ENCODE measurements at regions not wholly inside any gene's neighbourhood (a gene's known extent, or its start where the extent isn't known, plus 50 kb on each side); places are given as distances from the start of the nearest gene placed in this dataset.

DNA sequence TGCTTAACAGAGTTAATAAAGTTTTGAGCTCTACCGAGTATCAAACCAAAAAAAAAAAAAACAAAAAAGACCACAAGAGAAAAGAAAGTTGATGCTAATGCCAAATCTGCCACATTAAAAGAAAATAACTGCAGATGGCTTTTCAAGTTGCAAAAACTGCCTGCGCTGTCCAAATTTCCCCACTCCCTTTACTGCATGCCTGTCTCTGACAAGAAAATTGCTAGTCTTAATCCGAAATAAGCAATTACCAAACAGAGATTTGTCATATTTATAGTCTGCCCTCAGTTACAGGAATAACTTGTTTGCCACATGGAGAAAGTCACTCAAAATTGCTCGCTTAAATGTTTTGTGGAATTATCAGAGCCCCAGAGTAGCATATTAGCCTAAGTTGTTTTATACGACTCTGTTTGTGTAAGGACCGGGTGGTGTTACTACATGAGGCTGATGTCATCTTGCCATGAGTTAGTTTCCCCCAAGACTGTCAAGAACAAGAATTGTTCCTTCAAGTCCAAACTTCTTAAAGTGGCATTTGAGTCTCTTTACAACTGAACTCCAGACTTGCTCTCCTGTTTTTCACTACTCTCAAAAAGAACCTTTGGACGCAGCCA is 160.9 kb downstream of the CEP120 start:
- Histone ChIP-seq H3K79me2 (ENCODE audit: insufficient read depth) (no peaks in the 10 kb centered on the region), H3F3A (ENCODE audit: insufficient read depth) (no peaks in the 10 kb centered on the region), H3K27ac (no peak overlapping the region), H3K36me3 (ENCODE audit: low read depth) (no peaks in the 10 kb centered on the region), H3K4me2 (ENCODE audit: unreplicated experiment) (no peak overlapping the region), H4K20me1 (ENCODE audit: insufficient read depth) (no peaks in the 10 kb centered on the region), H3K4me1 (ENCODE audit: insufficient read depth) (no peaks in the 10 kb centered on the region), H2AFZ (no peak overlapping the region), H3K27me3 (replicated peaks; ENCODE audit: insufficient read depth) (0 out of 2 replicates have a peak, but pooled peaks cover 5% of the 10 kb centered on the region), H3K9me3 (ENCODE audit: low read depth) (no peaks in the 10 kb centered on the region), H3K9me2 (ENCODE audit: insufficient read depth) (no peaks in the 10 kb centered on the region), H3K9ac (no peak overlapping the region), H3K4me3 (no peak overlapping the region)
- TF ChIP-seq EZH2 (IDR thresholded peaks at IDR 0.05; ENCODE audit: insufficient read depth, poor library complexity, severe bottlenecking): no peak
- no peak for TF ChIP-seq EZH2phosphoT487 (IDR thresholded peaks at IDR 0.05; ENCODE audit: insufficient read depth, low read depth)
- 9 to 12% methylated on average over 7 of the region's 7 CpGs for WGBS, 2 experiments (ENCODE audit: low coverage in 1 of 2, low lambda C conversion rate in 2 of 2, missing lambda C conversion rate in 2 of 2)
- in situ Hi-C loops (cut with MboI): no loop called here
- DNase-seq: peak; percentile 8

GRCh38 chr5:123261752-123262151 is 161.5 kb downstream of the CEP120 start:
- Histone ChIP-seq H2AFZ (no peak overlapping the region), H3K27me3 (replicated peaks; ENCODE audit: insufficient read depth) (0 out of 2 replicates have a peak, but pooled peaks cover 5% of the 10 kb centered on the region), H3F3A (ENCODE audit: insufficient read depth) (no peaks in the 10 kb centered on the region), H4K20me1 (ENCODE audit: insufficient read depth) (no peaks in the 10 kb centered on the region), H3K27ac (no peak overlapping the region), H3K9ac (no peak overlapping the region), H3K4me3 (no peak overlapping the region), H3K36me3 (ENCODE audit: low read depth) (no peaks in the 10 kb centered on the region), H3K4me2 (ENCODE audit: unreplicated experiment) (no peak overlapping the region), H3K79me2 (ENCODE audit: insufficient read depth) (no peaks in the 10 kb centered on the region), H3K9me2 (ENCODE audit: insufficient read depth) (no peaks in the 10 kb centered on the region), H3K4me1 (ENCODE audit: insufficient read depth) (no peaks in the 10 kb centered on the region), H3K9me3 (ENCODE audit: low read depth) (no peaks in the 10 kb centered on the region)
- no peak for TF ChIP-seq EZH2phosphoT487 (IDR thresholded peaks at IDR 0.05; ENCODE audit: insufficient read depth, low read depth)
- TF ChIP-seq EZH2 (IDR thresholded peaks at IDR 0.05; ENCODE audit: insufficient read depth, poor library complexity, severe bottlenecking): no peak
- in situ Hi-C loops (cut with MboI): no loop called here
- 4% methylated on average over 1 of the region's 1 CpG for WGBS, 2 experiments (ENCODE audit: low coverage in 1 of 2, low lambda C conversion rate in 2 of 2, missing lambda C conversion rate in 2 of 2)
- DNase-seq: peak; percentile 66

GRCh38 chr5:123249446-123249845 is 160.4 kb downstream of the PRDM6 start:
- Histone ChIP-seq H3K27ac (no peak overlapping the region), H4K20me1 (ENCODE audit: insufficient read depth) (no peaks in the 10 kb centered on the region), H3K79me2 (ENCODE audit: insufficient read depth) (no peaks in the 10 kb centered on the region), H3K36me3 (ENCODE audit: low read depth) (no peaks in the 10 kb centered on the region), H3K27me3 (replicated peaks; ENCODE audit: insufficient read depth) (no peaks in the 10 kb centered on the region), H3F3A (ENCODE audit: insufficient read depth) (no peaks in the 10 kb centered on the region), H3K9me3 (ENCODE audit: low read depth) (no peaks in the 10 kb centered on the region), H3K4me2 (ENCODE audit: unreplicated experiment) (no peak overlapping the region), H3K4me1 (ENCODE audit: insufficient read depth) (no peaks in the 10 kb centered on the region), H3K9ac (no peak overlapping the region), H3K9me2 (ENCODE audit: insufficient read depth) (no peaks in the 10 kb centered on the region), H3K4me3 (no peak overlapping the region), H2AFZ (no peak overlapping the region)
- TF ChIP-seq EZH2phosphoT487 (IDR thresholded peaks at IDR 0.05; ENCODE audit: insufficient read depth, low read depth): no peak
- no peak for TF ChIP-seq EZH2 (IDR thresholded peaks at IDR 0.05; ENCODE audit: insufficient read depth, poor library complexity, severe bottlenecking)
- 53 to 57% methylated on average over 2 of the region's 2 CpGs for WGBS, 2 experiments (ENCODE audit: low coverage in 1 of 2, low lambda C conversion rate in 2 of 2, missing lambda C conversion rate in 2 of 2)
- DNase-seq: no peak
- in situ Hi-C loops (cut with MboI): no loop called here

DNA sequence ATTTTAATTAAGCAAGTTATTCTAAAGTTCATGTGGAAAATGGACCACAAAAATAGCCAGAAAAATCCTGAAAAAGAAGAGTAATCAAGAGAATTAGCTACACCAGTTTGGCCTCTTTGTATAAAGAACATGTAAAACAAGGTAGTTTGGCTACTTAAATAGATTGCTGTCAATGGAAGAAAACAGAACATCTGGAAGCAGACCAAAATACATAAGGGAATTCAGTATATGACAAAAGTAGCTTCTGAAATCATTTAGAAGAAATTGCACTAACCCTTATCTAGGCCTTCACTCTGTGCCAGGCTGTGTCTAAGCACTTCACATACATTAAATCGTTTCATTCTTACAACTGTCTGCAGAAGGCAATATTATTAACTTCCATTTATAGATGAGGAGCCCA is 156.6 kb downstream of the PRDM6 start:
- no peak overlapping the region for H3K4me2 ChIP-seq (ENCODE audit: unreplicated experiment)
- H3K9ac ChIP-seq: no peak overlapping the region
- no peak for DNase-seq
- no peaks in the 10 kb centered on the region for H3K27me3 ChIP-seq (replicated peaks; ENCODE audit: insufficient read depth)
- no peaks in the 10 kb centered on the region for H3K36me3 ChIP-seq (ENCODE audit: low read depth)
- no peaks in the 10 kb centered on the region for H3K9me3 ChIP-seq (ENCODE audit: low read depth)
- H3K9me2 ChIP-seq (ENCODE audit: insufficient read depth): no peaks in the 10 kb centered on the region
- H3F3A ChIP-seq (ENCODE audit: insufficient read depth): no peaks in the 10 kb centered on the region
- no peaks in the 10 kb centered on the region for H4K20me1 ChIP-seq (ENCODE audit: insufficient read depth)
- H3K4me1 ChIP-seq (ENCODE audit: insufficient read depth): no peaks in the 10 kb centered on the region
- H3K27ac ChIP-seq: no peak overlapping the region
- no peak for TF ChIP-seq EZH2phosphoT487 (IDR thresholded peaks at IDR 0.05; ENCODE audit: insufficient read depth, low read depth)
- no peak for TF ChIP-seq EZH2 (IDR thresholded peaks at IDR 0.05; ENCODE audit: insufficient read depth, poor library complexity, severe bottlenecking)
- no peak overlapping the region for H2AFZ ChIP-seq
- no peaks in the 10 kb centered on the region for H3K79me2 ChIP-seq (ENCODE audit: insufficient read depth)
- no peak overlapping the region for H3K4me3 ChIP-seq
- in situ Hi-C loops (cut with MboI): no loop called here
- 31 to 42% methylated on average over 1 of the region's 1 CpG for WGBS, 2 experiments (ENCODE audit: low coverage in 1 of 2, low lambda C conversion rate in 2 of 2, missing lambda C conversion rate in 2 of 2)

GRCh38 chr5:123244458-123244857 is 155.4 kb downstream of the PRDM6 start:
- Histone ChIP-seq H4K20me1 (ENCODE audit: insufficient read depth) (no peaks in the 10 kb centered on the region), H3K9me3 (ENCODE audit: low read depth) (no peaks in the 10 kb centered on the region), H2AFZ (no peak overlapping the region), H3K9ac (no peak overlapping the region), H3K36me3 (ENCODE audit: low read depth) (no peaks in the 10 kb centered on the region), H3K9me2 (ENCODE audit: insufficient read depth) (no peaks in the 10 kb centered on the region), H3K4me2 (ENCODE audit: unreplicated experiment) (no peak overlapping the region), H3K79me2 (ENCODE audit: insufficient read depth) (no peaks in the 10 kb centered on the region), H3F3A (ENCODE audit: insufficient read depth) (no peaks in the 10 kb centered on the region), H3K27me3 (replicated peaks; ENCODE audit: insufficient read depth) (no peaks in the 10 kb centered on the region), H3K27ac (no peak overlapping the region), H3K4me3 (no peak overlapping the region), H3K4me1 (ENCODE audit: insufficient read depth) (no peaks in the 10 kb centered on the region)
- 8 to 9% methylated on average over 2 of the region's 2 CpGs for WGBS, 2 experiments (ENCODE audit: low coverage in 1 of 2, low lambda C conversion rate in 2 of 2, missing lambda C conversion rate in 2 of 2)
- DNase-seq: no peak
- no peak for TF ChIP-seq EZH2phosphoT487 (IDR thresholded peaks at IDR 0.05; ENCODE audit: insufficient read depth, low read depth)
- no peak for TF ChIP-seq EZH2 (IDR thresholded peaks at IDR 0.05; ENCODE audit: insufficient read depth, poor library complexity, severe bottlenecking)
- in situ Hi-C loops (cut with MboI): no loop called here
